ENCODE measurements at regions not wholly inside any gene's neighbourhood (a gene's known extent, or its start where the extent isn't known, plus 50 kb on each side); places are given as distances from the start of the nearest gene placed in this dataset.

DNA sequence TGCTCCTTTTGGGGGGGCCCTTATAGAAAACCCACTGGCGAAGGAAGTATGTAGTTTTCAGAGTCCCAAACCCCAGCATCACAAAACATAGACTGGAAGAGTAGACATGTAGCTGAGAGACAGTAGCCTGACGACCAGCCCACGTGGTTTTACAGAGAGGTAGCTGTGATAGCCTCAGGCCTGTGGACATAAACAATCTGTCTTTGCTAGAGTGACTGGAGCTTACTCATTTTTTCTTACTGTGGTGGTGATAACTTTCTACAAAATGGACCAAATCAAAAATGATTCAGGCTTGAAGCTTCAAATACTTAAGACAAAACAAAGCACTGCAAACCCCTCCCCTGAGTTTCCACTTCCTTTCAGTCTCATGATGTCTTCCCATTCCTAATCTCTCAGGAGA is 497.0 kb downstream of the RWDD3 start:
- TF ChIP-seq, protein P1, sequence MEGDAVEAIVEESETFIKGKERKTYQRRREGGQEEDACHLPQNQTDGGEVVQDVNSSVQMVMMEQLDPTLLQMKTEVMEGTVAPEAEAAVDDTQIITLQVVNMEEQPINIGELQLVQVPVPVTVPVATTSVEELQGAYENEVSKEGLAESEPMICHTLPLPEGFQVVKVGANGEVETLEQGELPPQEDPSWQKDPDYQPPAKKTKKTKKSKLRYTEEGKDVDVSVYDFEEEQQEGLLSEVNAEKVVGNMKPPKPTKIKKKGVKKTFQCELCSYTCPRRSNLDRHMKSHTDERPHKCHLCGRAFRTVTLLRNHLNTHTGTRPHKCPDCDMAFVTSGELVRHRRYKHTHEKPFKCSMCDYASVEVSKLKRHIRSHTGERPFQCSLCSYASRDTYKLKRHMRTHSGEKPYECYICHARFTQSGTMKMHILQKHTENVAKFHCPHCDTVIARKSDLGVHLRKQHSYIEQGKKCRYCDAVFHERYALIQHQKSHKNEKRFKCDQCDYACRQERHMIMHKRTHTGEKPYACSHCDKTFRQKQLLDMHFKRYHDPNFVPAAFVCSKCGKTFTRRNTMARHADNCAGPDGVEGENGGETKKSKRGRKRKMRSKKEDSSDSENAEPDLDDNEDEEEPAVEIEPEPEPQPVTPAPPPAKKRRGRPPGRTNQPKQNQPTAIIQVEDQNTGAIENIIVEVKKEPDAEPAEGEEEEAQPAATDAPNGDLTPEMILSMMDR (IDR thresholded peaks at IDR 0.05): no peak
- TF ChIP-seq ZFX (IDR thresholded peaks at IDR 0.05; ENCODE audit: borderline replicate concordance): no peak
